ENCODE measurements at regions not wholly inside any gene's neighbourhood (a gene's known extent, or its start where the extent isn't known, plus 50 kb on each side); places are given as distances from the start of the nearest gene placed in this dataset.
"Not testable (repeated sequence)": the region's sequence is repeated elsewhere in the genome, so short reads cannot be mapped to it uniquely, and the experiment has no call there.

DNA sequence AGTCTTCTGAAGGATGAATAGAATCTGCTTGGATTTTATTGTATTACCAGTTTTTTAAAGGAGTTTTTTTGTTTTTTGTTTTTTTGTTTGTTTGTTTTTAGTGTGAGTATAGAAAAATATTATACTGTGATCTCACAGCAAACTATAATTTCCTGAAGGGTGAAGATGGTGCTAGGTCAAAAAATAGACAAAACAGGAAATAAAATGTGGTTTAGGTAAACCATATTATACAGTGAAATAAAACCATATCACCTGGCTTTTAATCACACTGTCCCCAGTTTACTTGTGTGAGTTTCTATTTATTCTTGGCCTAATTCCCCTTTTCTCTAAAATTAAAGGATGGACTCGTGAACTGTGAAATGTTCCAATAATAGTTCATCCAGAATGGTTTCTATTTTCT lies 841.3 kb upstream of the CTNND2 start:
- DNase-seq (ENCODE audit: low spot score), result no peak

DNA sequence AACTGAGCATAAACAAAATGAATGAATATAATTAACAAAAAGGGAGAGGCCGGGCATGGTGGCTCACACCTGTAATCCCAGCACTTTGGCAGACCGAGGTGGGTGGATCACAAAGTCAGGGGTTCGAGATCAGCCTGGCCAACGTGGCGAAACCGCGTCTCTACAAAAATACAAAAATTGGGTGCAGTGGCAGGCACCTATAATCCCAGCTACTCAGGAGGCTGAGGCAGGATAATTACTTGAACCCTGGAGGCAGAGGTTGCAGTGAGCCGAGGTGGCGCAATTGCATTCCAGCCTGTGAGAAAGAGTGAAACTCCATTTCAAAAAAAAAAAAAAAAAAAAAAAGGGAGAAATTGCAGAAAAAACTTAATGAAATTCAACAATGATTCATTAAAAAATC lies 839.3 kb upstream of the CTNND2 start:
- DNase-seq (ENCODE audit: low spot score), result no peak

DNA sequence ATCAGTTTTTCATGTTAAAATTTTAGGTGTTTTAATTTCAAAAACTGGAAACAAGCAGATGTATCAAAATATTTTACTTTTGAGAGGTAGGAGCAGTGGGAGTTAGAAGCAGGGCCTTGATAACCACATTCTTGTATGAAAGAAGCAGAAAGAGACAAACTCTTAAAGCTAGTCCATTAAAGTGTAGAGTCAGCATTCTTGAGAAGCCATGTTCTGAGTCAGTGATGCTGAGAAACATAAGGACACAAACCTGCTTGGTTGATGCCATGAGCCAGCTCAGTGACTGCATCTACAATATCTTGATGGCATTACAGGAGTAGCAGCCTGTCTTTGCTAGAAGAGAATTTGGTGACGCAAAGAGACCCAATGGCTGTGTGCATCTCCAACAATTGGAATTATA lies 826.1 kb upstream of the CTNND2 start:
- DNase-seq (ENCODE audit: low spot score), result no peak

DNA sequence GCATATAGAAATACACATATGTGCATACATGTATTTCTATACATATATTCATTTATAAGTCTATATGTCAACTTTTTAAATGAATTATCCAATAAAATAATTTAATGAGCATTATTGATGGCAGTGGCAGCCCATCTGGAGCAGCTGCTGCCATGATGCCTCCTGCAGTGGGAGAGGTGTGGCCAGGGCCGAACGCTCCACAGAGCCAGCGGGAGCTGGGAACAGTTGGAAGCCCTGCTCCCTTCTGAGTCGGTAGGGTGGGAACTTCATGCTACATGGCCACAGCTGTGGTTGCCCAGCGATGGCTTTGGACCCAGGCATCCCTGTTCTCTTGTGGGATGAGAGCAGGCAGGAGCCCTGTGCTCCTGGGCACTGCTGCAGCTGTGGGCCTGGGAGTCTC lies 812.4 kb upstream of the CTNND2 start:
- no peak for DNase-seq (ENCODE audit: low spot score)

DNA sequence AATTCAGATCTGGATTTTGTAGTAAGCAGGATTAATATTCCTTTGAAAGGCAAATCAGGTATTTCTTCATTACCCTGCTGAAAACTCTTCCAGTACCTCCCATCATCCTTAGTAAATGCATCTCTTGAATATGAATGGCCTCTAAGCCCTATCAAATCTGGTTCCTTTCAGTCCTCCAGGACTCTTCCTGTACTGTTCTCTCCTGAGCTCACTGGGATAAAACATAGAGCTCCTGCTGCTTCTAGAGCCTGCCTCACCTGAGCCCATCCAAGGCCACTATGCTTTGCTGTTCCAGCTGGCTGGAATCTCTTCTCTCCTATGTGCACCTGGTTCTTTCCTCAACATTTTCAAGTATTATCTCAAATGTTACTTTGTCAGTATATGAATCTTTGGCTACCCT lies 803.3 kb upstream of the CTNND2 start:
- DNase-seq (ENCODE audit: low spot score), result no peak

DNA sequence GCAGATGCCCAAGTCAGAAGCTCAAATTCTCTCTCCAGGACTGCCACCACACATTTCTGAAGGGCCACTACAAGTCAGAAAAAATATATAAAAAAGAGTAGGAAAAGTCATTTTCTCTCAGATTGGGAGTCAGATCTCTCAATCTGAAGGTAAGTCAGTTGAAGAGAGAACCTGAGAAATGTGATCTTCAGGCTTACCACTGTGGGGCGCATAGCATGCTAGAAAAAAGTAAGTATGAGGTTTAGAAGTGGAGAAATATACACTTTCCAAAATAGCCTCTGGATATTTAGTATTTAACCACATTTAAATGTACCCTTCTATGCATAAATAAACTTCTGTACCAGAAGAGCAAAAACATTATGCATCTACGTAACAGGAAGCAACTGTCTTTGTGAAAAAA lies 800.7 kb upstream of the CTNND2 start:
- DNase-seq (ENCODE audit: low spot score), result peak; percentile 2

DNA sequence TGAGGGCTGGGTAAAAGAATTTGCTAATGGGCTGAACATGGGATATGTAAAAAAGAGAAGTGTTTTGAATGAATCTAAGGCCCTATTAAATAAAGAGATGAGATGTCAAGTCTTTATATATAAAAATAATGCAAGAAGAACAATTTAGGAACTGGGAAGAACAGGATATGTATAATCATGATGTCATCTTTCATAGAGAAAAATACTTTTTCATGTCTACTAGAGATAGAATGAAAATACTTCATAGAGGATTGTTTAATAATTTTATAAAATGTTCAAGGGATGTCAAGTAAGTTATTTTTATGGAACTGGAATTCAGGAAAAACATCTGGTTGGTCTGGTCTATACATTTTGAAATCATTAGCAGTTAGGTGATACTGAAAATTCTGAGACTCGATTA lies 799.0 kb upstream of the CTNND2 start:
- no peak for DNase-seq (ENCODE audit: low spot score)

DNA sequence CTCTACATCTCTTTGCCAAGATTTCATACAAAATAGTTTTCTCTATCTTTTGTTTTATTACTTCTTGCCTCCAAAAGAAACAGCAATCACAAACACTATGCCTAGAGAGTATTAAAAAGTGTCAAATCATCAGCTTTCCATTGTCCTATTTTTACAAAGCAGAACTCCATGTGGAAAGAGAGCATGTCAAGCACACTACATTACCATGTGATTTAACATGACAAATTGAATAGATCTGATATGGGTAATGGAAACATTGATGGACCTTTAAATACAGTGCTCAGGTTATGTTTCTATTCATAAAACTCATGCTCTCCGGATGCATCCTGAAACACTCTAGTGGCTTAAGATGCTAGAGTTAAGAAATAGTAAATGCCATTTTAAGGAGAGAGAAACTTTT lies 791.4 kb upstream of the CTNND2 start:
- no peak for DNase-seq (ENCODE audit: low spot score)

DNA sequence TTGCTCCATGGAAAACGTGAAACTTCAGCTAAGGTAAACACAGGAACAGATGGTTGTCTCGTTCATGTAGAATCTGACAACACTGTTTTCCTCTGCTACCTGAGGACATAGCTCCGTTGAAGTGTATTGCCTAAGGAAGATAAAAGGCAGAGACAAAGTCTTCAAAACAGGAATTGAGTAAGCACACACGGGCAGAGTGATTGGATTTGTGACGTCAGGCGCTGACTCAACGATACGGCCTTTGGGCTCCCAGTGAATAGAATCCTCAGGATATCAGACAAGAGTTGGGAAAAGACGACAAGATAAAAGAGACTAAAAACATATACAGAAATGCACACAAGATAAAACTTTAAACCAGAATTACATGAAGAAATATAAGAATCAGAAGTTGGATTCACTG lies 787.1 kb upstream of the CTNND2 start:
- no peak for DNase-seq (ENCODE audit: low spot score)

DNA sequence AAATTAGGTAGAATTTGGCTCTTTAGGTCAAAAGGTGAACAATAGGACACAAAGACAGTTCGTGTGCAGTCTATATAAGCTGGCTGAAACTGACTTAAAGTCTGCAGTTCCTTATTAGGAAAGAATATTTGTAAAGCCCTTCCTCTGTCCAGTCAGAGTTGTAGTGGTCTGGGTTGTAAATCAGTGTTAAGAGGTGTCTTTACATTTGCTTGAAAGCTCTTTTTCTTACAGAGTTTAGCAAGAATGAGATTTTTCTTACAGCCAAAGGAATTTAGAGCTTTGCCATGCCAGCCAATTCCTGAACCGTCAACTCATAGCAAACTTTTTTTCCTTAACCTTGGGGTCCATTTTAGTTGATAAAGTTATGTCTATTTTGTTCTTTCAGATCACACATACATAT lies 786.1 kb upstream of the CTNND2 start:
- no peak for DNase-seq (ENCODE audit: low spot score)

DNA sequence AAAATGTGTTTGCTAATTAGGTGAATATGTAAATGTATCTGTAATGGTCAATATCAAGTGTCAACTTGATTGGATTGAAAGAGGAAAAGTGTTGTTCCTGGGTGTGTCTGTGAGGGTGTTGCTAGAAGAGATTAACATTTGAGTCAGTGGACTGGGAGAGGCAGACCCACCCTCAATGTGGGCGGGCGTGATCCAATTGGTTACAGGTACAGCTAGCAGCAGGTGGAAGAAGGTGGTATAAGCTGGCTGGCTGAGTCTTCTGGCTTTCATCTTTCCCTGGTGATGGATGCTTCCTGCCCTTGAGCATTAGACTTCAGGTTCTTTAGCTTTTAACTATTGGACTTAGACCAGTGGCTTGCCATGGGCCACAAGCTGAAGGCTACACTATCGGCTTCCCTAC lies 779.0 kb upstream of the CTNND2 start:
- no peak for DNase-seq (ENCODE audit: low spot score)

DNA sequence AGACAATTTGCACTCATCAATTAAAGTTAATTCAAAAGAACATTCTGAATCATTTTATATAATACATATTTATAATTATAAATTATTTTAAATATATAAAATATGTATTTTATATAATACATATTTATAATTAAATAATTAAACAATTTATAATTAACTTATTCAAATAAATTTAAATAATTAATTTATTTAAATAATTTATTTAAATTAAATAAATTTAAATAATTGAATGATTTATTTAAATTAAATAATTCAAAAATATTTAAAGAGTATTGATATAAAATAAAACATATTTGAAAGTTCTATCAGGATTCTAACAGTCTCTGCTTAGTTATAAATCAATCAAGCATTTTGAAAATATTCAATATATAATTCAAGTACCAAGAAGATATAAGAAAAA lies 775.5 kb upstream of the CTNND2 start:
- no peak for DNase-seq (ENCODE audit: low spot score)

DNA sequence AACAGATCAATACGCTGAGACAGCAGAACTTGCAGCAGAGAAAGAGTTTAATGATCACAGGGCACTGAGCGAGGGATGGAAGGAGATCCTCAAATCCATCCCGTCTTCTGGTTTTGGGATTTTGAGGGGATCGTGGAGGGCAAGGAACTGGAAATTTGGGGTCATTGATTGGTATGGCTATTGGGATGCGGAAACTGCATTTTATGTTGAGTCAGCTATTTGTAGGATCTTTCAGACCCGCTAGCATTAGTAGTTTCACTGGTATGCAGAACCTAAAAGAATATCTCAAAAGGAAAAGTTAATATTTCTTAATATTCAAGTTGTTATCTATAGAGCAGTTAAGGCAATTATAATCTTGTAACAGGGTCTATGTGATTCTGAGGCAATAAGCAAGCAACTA lies 771.7 kb upstream of the CTNND2 start:
- no peak for DNase-seq (ENCODE audit: low spot score)

DNA sequence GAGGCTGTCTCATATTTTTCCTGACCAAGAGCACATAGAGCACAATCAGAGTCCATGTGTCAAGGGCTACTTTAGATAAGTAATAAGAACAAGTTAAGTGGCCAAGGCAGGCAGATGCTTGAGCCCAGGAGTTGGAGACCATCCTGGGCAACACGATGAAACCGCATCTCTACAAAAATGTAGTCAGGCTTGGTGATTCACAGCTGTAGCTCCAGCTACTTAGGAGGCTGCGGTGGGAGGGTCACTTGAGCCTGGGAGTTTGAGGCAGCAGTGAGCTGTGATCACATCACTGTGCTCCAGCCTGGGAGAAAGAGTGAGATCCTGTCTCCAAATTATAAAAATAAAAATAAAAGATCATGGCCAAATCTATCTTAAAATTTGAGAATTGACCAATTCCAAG lies 767.9 kb upstream of the CTNND2 start:
- no peak for DNase-seq (ENCODE audit: low spot score)

DNA sequence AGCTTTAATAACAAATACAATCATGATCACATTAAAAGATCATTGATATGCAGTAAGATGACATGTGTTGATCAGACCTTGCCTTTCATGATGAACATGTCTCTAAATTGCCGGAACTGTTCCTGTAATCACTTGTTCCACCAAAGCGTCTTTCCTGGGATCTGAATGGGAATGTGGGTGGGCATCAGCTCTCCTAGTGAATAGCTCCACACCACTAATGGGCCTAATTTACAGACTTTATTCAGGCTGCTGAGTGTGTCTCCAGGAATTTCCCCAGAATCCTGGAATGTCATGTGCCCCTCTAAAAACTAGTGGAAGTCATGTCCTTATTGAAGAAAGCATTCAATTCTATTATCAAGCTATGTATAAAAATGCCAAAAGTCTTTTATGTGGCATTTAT lies 765.1 kb upstream of the CTNND2 start:
- no peak for DNase-seq (ENCODE audit: low spot score)

DNA sequence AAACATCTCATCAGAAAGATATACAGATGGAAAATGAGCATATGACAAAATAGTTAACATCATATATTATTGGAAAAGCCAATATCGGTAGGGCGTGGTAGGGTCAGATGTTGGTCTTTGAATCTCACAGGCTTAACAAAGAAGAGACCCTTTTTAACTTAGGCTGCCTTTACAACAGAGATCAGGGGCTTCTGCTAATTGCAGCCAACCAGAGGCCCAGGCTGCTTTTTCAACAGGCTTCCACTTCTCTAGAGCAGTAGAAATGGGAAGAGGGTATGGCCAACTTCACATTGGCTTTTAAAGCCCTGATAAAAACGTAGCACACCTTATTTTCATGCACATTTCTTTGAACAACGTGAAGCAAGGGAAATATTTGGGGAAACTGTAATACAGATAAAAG lies 764.3 kb upstream of the CTNND2 start:
- DNase-seq (ENCODE audit: low spot score), result no peak

DNA sequence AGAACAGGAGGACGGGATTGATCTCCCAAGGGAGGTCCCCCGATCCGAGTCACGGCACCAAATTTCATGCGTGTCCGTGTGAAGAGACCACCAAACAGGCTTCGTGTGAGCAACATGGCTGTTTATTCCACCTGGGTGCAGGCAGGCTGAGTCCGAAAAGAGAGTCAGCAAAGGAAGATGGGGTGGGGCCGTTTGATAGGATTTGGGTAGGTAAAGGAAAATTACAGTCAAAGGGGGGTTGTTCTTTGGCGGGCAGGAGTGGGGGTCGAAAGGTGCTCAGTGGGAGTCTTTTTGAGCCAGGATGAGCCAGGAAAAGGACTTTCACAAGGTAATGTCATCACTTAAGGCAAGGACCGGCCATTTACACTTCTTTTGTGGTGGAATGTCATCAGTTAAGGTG lies 763.6 kb upstream of the CTNND2 start:
- DNase-seq (ENCODE audit: low spot score), result not testable (repeated sequence)

DNA sequence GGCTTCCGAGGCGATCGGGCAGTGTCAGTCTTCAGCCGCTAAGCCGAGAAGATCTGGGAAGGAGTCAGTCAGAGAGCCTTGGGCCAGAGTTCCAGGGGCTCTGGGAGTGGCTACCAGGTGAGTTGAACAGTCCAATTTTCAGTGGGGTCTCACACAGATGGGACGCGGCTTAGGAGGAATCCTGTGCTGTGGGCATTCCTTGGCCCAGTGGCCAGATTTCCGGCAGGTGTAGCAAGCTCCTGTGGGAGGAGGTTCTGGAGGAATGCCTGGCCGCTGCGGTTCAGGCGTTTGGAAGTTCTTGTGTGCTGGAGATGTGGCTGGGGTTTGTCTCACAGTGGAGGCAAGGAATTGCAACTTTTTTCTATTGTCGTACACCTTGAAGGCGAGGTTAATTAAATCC lies 761.5 kb upstream of the CTNND2 start:
- not testable (repeated sequence) for DNase-seq (ENCODE audit: low spot score)

DNA sequence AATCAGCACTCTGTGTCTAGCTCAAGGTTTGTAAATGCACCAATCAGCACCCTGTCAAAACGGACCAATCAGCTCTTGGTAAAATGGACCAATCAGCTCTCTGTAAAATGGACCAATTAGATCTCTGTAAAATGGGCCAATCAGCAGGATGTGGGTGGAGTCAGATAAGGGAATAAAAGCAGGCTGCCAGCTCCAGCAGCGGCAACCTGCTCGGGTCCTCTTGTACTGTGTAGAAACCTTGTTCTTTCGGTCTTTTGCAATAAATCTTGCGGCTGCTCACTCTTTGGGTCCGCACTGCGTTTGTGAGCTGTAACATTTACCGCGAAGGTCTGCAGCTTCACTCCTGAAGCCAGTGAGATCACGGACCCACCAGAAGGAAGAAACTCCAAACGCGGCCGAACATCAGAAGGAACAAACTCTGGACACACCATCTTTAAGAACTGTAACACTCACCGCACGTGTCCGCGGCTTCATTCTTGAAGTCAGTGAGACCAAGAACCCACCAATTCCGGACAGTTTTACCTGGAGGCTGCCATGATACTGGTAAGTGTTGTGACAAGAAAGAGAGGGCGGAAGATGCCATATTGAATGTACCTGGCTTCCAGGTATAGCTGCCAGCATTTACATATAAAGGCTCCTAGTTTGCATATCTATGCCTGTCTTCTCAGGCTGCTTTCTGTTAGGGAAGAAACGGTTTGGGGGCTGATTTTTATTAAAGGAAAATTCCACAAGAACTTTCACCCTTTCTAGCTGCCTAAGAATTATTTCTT lies 758.5 kb upstream of the CTNND2 start:
- no peak for DNase-seq (ENCODE audit: low spot score)

DNA sequence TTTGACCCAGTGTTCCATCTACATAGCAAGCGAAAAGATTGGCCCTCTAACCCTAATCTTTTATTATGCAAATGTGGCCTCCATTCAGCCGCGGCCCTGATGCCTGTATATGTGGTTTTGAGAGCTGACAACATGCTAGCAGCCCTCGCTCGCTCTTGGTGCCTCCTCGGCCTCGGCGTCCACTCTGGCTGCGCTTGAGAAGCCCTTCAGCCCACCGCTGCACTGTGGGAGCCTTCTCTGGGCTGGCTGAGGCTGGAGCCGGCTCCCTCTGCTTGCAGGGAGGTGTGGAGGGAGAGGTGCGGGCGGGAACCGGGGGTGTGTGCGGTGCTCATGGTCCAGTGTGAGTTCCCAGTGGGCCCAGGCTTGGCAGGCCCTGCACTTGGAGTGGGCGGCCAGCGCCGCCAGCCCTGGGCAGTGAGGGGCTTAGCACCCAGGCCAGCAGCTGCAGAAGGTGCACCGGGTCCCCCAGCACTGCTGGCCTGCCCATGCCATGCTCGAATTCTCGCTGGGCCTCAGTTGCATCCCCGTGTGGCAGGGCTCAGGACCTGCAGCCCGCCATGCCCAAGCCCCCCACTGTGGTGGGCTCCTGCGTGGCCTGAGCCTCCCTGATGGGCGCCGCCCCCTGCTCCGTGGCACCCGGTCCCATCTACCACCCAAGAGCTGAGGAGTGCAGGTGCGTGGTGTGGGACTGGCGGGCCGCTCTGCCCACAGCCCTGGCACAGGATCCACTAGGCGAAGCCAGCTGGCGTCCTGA lies 757.5 kb upstream of the CTNND2 start:
- DNase-seq (ENCODE audit: low spot score), result no peak

DNA sequence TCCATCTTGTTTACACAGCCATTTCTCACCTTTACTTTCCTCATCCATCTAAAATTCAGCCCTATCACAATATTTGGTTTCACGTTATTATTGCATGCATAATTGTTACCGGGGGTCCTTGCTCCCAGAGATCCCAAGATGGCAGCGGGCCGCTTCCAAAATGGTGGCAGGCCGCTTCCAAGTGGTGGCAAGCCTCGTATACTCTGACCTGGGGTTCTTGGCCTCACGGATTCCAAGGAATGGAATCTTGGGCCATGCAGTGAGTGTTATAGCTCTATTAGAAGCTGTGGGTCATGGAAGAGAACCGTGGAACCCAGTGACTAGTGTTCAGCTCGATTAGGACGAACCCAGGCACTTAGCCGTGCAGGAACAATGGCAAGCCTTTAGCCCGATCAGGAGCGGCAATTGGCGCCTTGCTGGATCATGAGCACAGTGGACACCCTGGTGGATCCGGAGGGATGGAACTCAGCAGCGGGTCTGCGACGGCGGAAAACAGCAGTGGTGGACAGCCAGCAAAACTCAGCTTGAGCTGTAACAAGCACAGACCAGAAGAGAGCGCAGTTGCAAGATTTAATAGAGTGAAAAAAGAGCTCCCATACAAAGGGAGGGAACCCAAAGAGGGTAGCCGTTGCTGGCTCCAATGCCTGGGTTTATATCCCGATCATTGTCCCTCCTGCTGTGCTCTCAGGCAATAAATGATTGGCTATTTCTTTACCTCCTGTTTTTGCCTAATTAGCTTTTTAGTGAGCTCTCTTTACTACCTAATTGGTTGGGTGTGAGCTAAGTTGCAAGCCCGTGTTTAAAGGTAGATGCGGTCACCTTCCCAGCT lies 756.2 kb upstream of the CTNND2 start:
- DNase-seq (ENCODE audit: low spot score), result not testable (repeated sequence)

DNA sequence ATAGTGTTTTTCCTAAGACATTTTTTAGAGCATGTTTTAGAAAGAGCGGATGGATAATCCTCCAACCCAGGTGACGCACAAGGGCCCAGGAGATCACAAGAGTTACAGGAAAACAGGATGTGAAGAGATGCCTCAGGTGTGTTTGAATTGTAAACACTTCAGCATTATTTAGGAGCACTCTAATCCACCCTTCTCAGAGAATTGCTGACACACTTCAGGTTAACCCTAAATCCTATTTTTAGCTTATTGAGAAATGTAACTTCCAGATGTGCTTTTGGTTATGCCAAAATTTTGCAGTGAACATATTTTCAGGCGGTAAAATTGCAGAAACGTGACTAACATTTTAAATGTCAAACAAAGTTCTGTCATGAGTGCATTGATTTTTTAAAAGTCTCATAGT lies 755.4 kb upstream of the CTNND2 start:
- DNase-seq (ENCODE audit: low spot score), result no peak

DNA sequence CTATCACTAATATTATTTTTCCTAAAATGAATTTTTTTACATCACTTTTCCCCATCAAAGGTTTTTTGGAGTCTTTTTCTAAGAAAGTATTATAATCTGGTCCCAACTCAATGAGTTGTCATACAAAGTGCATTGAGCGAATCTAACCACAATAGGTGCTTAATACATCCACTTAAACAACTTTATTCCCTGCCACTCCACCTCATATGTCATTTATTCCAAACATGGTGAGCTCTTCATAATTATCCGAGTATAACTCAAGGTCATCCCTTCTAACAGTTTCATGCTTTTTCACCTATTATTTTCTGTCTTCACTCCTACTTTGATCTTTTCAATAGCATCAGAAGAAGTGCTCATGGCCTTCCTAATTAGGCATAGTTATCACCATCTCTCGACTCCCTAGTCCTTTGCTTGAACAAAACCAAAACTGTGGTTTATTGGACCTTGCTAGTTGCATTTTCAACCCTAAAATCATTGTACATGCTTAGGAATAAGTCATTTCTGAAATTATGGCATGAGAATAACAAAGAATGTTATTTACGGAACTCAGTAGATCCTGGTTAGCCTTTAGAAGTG lies 754.7 kb upstream of the CTNND2 start:
- no peak for DNase-seq (ENCODE audit: low spot score)
